Hepatocyte (in vitro differentiated cells): ENCODE measurements at regions not wholly inside any gene's neighbourhood (a gene's known extent, or its start where the extent isn't known, plus 50 kb on each side); places are given as distances from the start of the nearest gene placed in this dataset.

Experiments used
- EZH2 ChIP-seq: fragments of 200-600 bp; sonication (generic); IDR thresholded peaks from 2 replicates; pipeline ENCODE4 v1.6.1; 2016; ENCODE audit warnings: antibody characterized with exemption, mild to moderate bottlenecking, borderline replicate concordance
- EZH2phosphoT487 ChIP-seq: fragments of 200-600 bp; sonication (generic); IDR thresholded peaks from one replicate; pipeline ENCODE4 v1.6.1; 2018; ENCODE audit warnings: antibody characterized with exemption, mild to moderate bottlenecking, low read depth, moderate library complexity; ENCODE audit not compliant: unreplicated experiment, severe bottlenecking
- TF ChIP-seq, protein P1 (sequence below): fragments of 200-600 bp; sonication (generic); IDR thresholded peaks from 2 replicates; pipeline ENCODE4 v1.5.1; 2016; ENCODE audit warnings: antibody characterized with exemption, mild to moderate bottlenecking; ENCODE audit not compliant: poor library complexity

DNA sequence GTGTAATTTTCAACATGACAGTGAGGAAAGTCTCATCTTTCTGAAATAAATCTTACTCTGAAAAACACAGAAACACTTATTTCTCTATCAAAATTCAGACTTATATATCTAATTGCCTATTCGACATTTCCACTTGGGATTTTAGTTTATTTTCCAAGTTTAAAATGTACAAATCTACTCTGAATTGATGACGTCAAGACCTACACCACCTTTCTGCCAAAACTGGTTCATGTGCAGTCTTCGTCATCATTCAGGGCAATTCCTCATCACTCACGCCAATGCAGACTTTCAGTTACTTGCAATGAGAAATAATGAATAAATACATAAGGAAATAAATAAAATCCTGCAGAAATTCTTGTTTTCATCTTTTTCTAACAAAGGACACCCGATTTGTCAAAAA is 843.8 kb downstream of the C12orf50 start:
- TF ChIP-seq, protein P1, sequence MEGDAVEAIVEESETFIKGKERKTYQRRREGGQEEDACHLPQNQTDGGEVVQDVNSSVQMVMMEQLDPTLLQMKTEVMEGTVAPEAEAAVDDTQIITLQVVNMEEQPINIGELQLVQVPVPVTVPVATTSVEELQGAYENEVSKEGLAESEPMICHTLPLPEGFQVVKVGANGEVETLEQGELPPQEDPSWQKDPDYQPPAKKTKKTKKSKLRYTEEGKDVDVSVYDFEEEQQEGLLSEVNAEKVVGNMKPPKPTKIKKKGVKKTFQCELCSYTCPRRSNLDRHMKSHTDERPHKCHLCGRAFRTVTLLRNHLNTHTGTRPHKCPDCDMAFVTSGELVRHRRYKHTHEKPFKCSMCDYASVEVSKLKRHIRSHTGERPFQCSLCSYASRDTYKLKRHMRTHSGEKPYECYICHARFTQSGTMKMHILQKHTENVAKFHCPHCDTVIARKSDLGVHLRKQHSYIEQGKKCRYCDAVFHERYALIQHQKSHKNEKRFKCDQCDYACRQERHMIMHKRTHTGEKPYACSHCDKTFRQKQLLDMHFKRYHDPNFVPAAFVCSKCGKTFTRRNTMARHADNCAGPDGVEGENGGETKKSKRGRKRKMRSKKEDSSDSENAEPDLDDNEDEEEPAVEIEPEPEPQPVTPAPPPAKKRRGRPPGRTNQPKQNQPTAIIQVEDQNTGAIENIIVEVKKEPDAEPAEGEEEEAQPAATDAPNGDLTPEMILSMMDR: no peak
- TF ChIP-seq EZH2 (no peak), EZH2phosphoT487 (no peak)
